GM12873 (cell line): ENCODE measurements at regions not wholly inside any gene's neighbourhood (a gene's known extent, or its start where the extent isn't known, plus 50 kb on each side); places are given as distances from the start of the nearest gene placed in this dataset.

Experiments
- TF ChIP-seq, protein P1 (sequence below): IDR thresholded peaks from 2 replicates; pipeline ENCODE4 v1.5.1; 2012; ENCODE audit warnings: low read depth, mild to moderate bottlenecking, moderate library complexity, low read length, control low read depth; ENCODE audit not compliant: insufficient read depth; ENCODE audit errors: missing control alignments

DNA sequence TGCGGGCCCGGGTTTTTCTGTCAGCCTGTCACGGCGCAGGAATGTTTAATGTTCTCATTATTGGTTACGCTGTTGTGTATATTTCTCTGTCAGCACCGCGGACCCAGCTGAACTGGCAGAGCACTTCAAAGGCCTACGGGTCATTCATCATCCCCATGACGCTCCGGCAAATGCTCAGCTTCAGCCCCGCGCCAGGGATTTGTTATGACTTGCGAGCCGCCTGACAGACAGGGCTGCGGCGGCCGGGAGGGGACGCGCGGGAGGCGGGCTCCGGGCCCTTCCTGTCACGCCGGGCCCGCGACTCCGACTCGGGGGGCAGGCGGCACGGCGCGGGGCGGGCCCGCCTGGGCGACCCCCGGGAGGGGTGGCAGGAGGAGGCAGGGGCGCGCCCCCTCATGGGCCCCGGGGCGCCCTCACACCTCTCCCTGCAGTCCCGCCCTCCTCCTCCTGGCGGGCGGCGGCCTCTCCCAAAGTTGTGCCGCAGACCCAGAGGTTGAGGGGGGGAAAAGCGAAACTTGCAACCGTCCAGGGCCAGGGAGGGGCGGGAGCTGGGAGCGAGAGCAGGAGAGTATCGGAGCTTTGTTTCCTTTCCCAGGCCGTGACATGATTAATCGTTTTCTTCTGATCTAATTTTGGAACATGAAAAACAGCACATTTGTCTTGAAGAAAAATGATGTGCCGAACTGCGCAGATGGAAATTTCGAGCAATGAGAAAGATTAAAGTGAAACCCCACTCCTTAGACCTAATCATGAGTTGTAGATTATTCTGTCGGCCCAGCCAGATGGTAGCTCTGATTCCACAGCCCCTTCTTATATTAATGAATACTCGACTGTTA is 59.3 kb upstream of the COMTD1 start:
- TF ChIP-seq, protein P1, sequence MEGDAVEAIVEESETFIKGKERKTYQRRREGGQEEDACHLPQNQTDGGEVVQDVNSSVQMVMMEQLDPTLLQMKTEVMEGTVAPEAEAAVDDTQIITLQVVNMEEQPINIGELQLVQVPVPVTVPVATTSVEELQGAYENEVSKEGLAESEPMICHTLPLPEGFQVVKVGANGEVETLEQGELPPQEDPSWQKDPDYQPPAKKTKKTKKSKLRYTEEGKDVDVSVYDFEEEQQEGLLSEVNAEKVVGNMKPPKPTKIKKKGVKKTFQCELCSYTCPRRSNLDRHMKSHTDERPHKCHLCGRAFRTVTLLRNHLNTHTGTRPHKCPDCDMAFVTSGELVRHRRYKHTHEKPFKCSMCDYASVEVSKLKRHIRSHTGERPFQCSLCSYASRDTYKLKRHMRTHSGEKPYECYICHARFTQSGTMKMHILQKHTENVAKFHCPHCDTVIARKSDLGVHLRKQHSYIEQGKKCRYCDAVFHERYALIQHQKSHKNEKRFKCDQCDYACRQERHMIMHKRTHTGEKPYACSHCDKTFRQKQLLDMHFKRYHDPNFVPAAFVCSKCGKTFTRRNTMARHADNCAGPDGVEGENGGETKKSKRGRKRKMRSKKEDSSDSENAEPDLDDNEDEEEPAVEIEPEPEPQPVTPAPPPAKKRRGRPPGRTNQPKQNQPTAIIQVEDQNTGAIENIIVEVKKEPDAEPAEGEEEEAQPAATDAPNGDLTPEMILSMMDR = peak; percentile 27

DNA sequence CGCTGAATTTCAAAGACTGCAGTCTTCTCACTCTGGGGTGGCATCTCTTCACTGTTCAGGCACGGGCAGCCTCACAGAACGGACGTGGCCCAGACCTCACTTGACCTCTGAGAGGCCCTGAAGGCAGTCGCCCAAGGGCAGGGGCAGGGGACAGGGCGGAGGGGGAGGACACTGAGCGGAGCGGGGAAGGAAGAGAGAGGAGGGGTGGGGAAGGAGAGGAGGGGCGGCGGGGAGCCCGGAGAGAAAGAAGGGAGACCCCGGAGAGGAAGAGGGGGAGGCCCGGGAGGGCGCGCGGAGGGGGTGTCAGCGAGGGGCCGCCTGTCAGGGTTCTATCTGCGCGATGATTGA is 58.7 kb upstream of the COMTD1 start:
- TF ChIP-seq, protein P1 = no peak

DNA sequence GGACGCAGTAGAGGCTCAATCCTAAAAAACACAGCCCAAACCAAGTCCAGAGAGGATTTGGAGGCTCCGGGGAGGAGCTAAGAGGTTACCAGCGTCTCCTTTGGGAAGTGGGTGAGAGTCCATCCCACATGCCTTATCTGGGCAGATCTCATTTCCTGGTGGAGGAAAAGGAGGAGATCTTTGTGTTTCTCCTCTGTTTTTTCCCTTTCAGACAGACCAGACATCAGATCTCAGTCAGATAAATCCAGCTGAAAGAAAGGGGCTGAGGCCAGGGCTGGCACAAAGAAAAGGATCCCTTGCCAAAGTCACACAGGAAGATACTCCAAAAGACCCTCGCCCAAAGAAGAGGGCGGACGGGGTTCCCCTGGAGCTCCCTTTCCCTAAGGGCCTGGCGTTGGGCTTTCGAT is 58.3 kb upstream of the COMTD1 start:
- TF ChIP-seq, protein P1 = no peak

DNA sequence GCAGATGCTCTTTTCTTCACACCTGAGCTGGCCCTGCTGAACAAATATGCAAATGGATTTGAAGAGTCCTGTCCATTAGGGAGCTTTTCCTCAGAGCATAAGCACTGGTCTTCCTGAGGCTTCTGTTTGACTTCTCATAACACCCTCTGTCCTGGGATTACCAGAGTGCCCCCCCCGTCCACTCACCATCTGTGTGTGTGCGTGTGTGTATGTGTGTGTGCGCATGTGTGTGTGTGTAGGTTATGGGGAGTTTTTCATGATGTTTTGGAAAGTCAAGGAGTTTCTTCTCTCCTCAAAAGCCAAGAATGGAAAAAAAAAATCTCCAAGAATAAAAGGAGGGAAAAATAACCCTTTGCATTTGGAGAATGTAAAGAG is 57.7 kb upstream of the COMTD1 start:
- TF ChIP-seq, protein P1 = no peak

DNA sequence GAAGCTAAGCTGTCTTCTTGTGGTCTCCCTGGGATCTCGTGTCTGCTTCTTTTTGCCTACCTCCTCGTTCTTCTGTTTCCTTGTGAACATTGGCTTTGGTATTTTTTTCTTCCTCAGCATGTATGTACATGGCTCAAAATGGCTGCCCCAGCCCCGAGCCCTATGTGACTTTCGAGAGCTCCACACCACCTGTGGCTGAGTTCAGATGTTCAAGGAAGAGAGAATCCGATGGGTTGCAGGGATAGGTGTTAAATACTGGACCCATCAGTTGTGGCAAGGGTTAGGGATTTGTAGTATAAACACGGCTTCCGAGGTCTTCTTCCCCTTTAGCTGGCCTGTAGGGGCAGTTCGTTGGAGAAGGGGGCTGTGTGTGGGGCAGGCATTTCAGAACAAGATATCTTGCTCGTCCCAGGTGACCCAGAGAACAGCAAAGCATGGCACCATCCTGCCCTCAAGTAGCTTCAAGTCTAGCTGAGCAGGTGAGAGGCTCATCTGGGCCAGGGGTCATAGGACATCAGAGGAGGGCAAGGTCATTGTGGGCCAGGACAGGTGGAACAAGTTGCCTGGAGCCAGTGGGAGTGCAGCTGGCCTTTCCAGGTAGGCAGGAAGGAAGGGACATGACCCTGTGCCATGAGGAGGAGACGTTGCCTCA is 57.2 kb upstream of the COMTD1 start:
- TF ChIP-seq, protein P1 = no peak

DNA sequence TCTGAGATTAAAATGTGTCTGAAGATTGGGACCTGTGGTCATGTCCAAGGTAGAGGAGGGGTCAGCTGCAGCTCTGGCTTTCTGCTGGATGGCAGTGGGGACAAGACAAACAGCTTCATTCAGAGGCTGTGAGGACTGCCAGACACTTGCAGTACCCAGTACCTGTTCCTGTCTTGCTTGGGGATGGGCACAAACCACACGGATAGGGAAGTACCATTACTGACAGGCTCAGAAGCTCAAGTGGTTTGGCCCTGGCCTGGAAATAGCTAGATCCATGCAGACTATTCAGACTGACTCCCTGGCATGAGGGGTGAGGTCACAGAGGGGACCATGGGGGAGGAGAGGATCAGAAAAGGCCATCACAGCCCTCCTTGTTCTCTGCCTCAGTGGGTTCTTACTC is 56.0 kb upstream of the COMTD1 start:
- TF ChIP-seq, protein P1 = no peak

DNA sequence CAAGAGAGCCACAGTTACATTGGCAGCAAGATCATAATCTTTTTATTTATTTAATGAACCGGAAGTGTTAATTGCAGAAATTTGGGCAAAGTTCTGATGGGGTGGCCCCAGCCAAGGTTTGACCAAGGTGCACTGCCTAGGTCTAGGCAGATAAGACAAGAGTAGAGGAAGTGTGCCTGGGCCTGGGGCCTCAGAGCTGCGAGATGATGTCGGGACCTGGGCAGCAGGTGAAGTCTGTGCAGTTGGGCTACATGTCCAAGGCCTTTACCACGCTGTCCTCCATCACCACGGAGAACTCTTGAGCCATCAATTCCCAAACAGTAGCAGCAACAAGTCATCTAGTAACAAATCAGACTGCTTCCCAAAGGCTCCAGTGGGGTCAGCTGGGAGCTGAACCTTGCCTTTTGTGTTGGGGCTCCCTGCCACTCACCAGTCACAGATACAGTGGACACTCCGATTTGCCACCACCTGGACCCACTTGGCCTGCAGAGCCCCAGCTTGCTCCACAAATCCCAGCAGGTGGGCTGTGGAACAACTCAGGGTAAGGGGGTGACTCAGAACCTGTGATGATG is 52.5 kb upstream of the COMTD1 start:
- TF ChIP-seq, protein P1 = no peak
